Lower lobe of right lung (tissue), 2 donors: ENCODE measurements at regions not wholly inside any gene's neighbourhood (a gene's known extent, or its start where the extent isn't known, plus 50 kb on each side); places are given as distances from the start of the nearest gene placed in this dataset.

Experiments
- ATAC-seq, 2 donors: fragments of 200-7000 bp; cut with Tn5 transposase; one replicate each; pipeline ENCODE4 v1.9.1; 2020 to 2022; ENCODE audit warnings: mild to moderate bottlenecking in 2 of 2, moderate library complexity in 2 of 2
- DNase-seq: peaks from one replicate; pipeline ENCODE4 v3.0.0-alpha.2; 2020
- H3K27ac ChIP-seq: fragments of 200-600 bp; one replicate; pipeline ENCODE4 v1.8.0; 2022
- H3K27me3 ChIP-seq: fragments of 200-600 bp; one replicate; pipeline ENCODE4 v1.8.0; 2022; ENCODE audit warnings: low read depth
- H3K36me3 ChIP-seq: fragments of 200-600 bp; one replicate; pipeline ENCODE4 v1.8.0; 2022; ENCODE audit warnings: mild to moderate bottlenecking
- H3K4me1 ChIP-seq: fragments of 200-600 bp; one replicate; pipeline ENCODE4 v1.8.0; 2022
- H3K4me3 ChIP-seq: fragments of 200-600 bp; one replicate; pipeline ENCODE4 v1.8.0; 2022; ENCODE audit warnings: mild to moderate bottlenecking
- H3K9me3 ChIP-seq: fragments of 200-600 bp; one replicate; pipeline ENCODE4 v1.8.0; 2022
- intact Hi-C: fragments of 100-400 bp; cut with DNase I; formaldehyde crosslinking; loops from one replicate; pipeline ENCODE4 v1.11.0; 2022
- TF ChIP-seq, protein P1 (sequence below): fragments of 200-600 bp; IDR thresholded peaks from one replicate; pipeline ENCODE4 v1.8.0; 2022; ENCODE audit warnings: antibody characterized with exemption, mild to moderate bottlenecking
- donor health status: DM: no; HTN: yes; CAD: no; lungs with severe emphysema.

GRCh38 chr4:144283526-144283925, 143.0 kb upstream of the GYPA start:
- Histone ChIP-seq H3K4me3 (no peak overlapping the region), H3K27ac (no peak overlapping the region), H3K4me1 (no peaks in the 10 kb centered on the region), H3K36me3 (no peaks in the 10 kb centered on the region), H3K9me3 (no peaks in the 10 kb centered on the region), H3K27me3 (no peaks in the 10 kb centered on the region)
- intact Hi-C loops = no loop called here
- TF ChIP-seq, protein P1, sequence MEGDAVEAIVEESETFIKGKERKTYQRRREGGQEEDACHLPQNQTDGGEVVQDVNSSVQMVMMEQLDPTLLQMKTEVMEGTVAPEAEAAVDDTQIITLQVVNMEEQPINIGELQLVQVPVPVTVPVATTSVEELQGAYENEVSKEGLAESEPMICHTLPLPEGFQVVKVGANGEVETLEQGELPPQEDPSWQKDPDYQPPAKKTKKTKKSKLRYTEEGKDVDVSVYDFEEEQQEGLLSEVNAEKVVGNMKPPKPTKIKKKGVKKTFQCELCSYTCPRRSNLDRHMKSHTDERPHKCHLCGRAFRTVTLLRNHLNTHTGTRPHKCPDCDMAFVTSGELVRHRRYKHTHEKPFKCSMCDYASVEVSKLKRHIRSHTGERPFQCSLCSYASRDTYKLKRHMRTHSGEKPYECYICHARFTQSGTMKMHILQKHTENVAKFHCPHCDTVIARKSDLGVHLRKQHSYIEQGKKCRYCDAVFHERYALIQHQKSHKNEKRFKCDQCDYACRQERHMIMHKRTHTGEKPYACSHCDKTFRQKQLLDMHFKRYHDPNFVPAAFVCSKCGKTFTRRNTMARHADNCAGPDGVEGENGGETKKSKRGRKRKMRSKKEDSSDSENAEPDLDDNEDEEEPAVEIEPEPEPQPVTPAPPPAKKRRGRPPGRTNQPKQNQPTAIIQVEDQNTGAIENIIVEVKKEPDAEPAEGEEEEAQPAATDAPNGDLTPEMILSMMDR = no peak
- no peak for DNase-seq
- no peak for ATAC-seq

- no peaks in the 10 kb centered on the region for H3K4me1 ChIP-seq
- H3K27ac ChIP-seq = no peak overlapping the region
- no peaks in the 10 kb centered on the region for H3K27me3 ChIP-seq
- intact Hi-C loops = no loop called here
- TF ChIP-seq, protein P1 = no peak
- H3K36me3 ChIP-seq = no peaks in the 10 kb centered on the region
- DNase-seq (no peak), ATAC-seq (no peak)
- no peak overlapping the region for H3K4me3 ChIP-seq
- H3K9me3 ChIP-seq = no peaks in the 10 kb centered on the region
Measured at GRCh38 chr4:144284026-144284425, 143.5 kb upstream of the GYPA start.

DNA sequence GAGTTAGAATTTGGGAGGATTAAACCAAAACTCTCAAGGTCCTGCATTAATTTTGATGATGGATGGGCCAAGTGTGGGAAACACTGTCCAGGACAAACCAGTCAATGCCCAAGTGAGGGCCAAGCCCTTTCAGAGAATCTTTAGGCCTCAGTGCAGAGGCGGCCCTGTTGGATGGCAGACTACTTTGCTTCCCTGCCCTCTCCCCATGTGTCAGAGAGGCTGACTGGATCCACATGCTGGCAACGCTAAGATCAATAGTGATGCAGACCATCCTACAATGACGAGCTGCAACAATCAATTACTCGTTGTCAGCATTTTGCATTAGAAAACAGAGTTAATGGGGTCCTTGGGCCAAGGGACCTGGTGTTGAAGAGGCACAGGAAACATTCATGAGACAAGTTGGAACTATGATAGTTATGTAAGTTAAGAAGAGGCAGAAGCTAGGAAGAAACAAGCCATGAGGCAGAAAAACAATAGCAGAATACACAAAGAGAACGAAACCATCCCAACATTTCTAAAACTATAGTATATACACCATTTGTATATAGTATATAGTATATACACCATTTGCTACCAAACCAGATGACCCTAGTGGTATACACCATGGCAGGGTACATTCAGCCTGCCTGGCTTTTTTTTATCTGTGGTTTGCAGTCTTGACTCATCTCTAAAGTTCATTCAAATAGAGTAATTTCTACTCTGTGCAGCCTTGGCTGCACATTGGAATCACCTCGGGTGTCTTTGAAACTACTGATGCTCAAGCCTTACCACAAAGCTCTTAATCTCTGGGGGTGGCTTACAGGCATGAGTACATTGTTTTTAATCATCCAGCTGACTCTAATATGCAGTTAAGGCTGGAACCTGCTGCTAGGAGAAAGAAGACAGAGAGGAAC, 147.7 kb upstream of the GYPA start:
- DNase-seq (no peak), ATAC-seq (no peak)
- no peak overlapping the region for H3K27ac ChIP-seq
- intact Hi-C loops = no loop called here
- no peaks in the 10 kb centered on the region for H3K4me1 ChIP-seq
- TF ChIP-seq, protein P1 = no peak
- H3K27me3 ChIP-seq = no peaks in the 10 kb centered on the region
- H3K9me3 ChIP-seq = no peaks in the 10 kb centered on the region
- no peaks in the 10 kb centered on the region for H3K36me3 ChIP-seq
- H3K4me3 ChIP-seq = no peak overlapping the region

DNA sequence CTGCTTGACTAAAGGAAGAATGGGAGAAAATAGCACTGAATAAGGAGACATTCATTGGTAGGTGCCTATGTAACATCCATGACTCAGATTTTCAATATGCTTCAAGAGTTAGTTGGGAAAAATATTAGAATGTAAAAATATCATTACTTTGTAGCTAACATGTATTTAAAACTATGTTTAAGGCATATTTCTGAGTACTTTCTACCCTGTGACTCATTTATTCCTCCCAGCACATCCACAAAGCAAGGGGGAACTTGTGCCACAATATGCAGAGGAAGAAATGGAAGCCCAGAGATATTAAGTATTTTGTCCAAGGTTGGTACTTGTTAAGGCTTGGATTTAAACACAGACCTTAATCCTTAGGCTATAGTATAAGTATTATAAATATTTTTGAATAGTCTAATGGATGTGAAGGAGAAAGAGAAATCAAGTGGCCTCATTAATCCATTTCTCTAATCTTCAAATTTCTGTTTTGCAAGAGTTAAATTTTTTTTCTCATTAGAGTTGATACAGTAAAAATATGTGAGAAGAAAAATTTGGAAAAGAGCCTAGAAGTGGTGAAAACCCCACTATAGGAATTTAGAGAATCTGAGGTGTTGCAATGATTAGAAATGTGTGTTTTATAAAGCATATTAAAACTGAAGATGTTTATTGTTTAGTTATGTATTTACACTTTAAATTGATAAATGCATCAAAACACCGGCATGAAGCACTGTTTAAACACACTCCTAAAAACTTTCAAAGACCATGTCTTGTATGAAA, 149.3 kb upstream of the GYPA start:
- intact Hi-C loops = no loop called here
- Histone ChIP-seq H3K27ac (no peak overlapping the region), H3K4me3 (no peak overlapping the region), H3K4me1 (no peaks in the 10 kb centered on the region), H3K36me3 (no peaks in the 10 kb centered on the region), H3K27me3 (no peaks in the 10 kb centered on the region), H3K9me3 (no peaks in the 10 kb centered on the region)
- no peak for ATAC-seq
- DNase-seq = no peak
- TF ChIP-seq, protein P1 = no peak

DNA sequence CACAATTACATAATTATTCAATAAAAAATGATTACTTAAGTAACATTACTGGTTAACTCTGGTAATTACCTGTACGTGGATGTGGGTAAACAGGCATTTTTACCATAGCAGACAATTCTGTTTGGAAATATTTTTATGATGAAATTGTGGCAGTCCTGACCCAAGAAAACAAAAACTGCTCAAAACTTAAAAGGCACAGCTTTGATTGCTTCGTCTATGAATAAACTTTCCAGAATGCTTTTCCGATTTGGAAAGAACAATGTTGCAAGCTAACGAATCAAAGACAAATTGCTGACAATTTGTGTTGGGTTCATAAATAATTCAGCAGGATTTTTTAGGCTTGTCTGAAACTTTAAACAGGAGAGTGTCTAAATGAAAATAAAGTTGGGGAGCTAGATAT, 150.6 kb upstream of the GYPA start:
- TF ChIP-seq, protein P1 = no peak
- intact Hi-C loops = no loop called here
- Histone ChIP-seq H3K9me3 (no peaks in the 10 kb centered on the region), H3K4me3 (no peak overlapping the region), H3K27me3 (no peaks in the 10 kb centered on the region), H3K4me1 (no peaks in the 10 kb centered on the region), H3K36me3 (no peaks in the 10 kb centered on the region), H3K27ac (no peak overlapping the region)
- DNase-seq (no peak), ATAC-seq (no peak)
